Subcutaneous abdominal adipose tissue (tissue), 5 donors: ENCODE measurements at regions not wholly inside any gene's neighbourhood (a gene's known extent, or its start where the extent isn't known, plus 50 kb on each side); places are given as distances from the start of the nearest gene placed in this dataset.

ENCODE experiments used
- H3K27ac ChIP-seq: one replicate; pipeline ENCODE4 v1.7.0; 2013; ENCODE audit warnings: low read depth, mild to moderate bottlenecking, inconsistent platforms, low read length, moderate library complexity
- H3K27me3 ChIP-seq, 5 donors: one replicate each; pipeline ENCODE4 v1.7.0; 2013; ENCODE audit warnings: low read length in 5 of 5, inconsistent platforms in 1 of 5; ENCODE audit not compliant: control insufficient read depth in 5 of 5, insufficient read depth in 4 of 5
- H3K36me3 ChIP-seq, 5 donors: one replicate each; pipeline ENCODE4 v1.7.0; 2013; ENCODE audit warnings: low read length in 5 of 5; ENCODE audit not compliant: control insufficient read depth in 5 of 5, insufficient read depth in 5 of 5
- H3K4me1 ChIP-seq, 5 donors: one replicate each; pipeline ENCODE4 v1.7.0; 2013; ENCODE audit warnings: low read length in 5 of 5, mild to moderate bottlenecking in 3 of 5, moderate library complexity in 1 of 5; ENCODE audit not compliant: control insufficient read depth in 5 of 5, insufficient read depth in 5 of 5
- H3K4me3 ChIP-seq, 5 donors: one replicate each; pipeline ENCODE4 v1.7.0; 2013; ENCODE audit warnings: low read length in 5 of 5, low read depth in 1 of 5
- H3K9ac ChIP-seq, 5 donors: one replicate each; pipeline ENCODE4 v1.7.0; 2013; ENCODE audit warnings: low read length in 5 of 5, mild to moderate bottlenecking in 4 of 5, moderate library complexity in 3 of 5
- H3K9me3 ChIP-seq, 5 donors: one replicate each; pipeline ENCODE4 v1.7.0; 2013; ENCODE audit warnings: low read length in 5 of 5; ENCODE audit not compliant: control insufficient read depth in 5 of 5
- donor health status: healthy.
- donor health status: healthy.
- donor health status: healthy.
- donor health status: healthy.
- donor health status: healthy.

DNA sequence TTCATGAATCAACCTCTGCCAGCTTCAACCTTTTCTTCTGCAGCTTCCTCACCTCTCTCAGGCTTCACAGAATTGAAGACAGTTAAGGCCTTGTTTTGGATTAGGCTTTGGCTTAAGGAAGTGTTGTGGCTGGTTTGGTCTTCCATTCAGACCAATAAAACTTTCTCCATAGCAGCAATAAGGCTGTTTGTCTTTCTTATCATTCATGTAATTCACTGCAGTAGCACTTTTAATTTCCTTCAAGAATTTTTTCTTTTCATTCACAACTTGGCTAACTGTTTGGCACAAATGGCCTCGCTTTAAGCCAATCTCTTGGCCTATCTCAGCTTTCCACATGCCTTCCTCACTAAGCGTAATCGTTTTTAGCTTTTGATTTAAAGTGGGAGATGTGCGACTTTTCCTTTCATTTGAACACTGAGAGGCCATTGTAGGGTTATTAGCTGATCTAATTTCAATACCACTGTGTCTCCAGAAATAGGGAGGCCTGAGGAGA lies 229.5 kb downstream of the IPO8 start:
- peaks cover 0 to 7% (median 0%) of the 10 kb centered on the region in 5 donors for H3K9me3 ChIP-seq
- H3K4me1 ChIP-seq: no peaks in the 10 kb centered on the region
- H3K36me3 ChIP-seq: no peaks in the 10 kb centered on the region
- no peak overlapping the region for H3K9ac ChIP-seq
- no peak overlapping the region for H3K4me3 ChIP-seq
- H3K27ac ChIP-seq: no peak overlapping the region
- H3K27me3 ChIP-seq: no peaks in the 10 kb centered on the region

DNA sequence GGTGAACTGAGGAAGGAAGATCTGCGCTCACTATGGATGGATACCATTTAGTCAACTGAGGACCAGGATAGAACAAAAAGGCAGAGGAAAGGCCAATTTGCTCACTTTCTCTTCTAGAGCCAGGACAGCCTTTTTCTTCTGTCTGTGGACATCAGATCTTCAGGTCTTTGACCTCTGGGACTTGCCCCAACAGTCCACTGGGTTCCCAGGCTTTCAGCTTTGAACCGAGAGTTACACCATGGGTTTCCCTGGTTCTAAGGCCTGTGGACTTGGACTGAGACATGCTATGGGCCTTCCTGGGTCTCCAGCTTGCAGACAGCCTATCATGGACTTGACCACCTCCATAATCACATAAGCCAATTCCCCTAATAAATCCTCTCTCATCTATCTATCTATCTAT lies 232.0 kb downstream of the IPO8 start:
- H3K27me3 ChIP-seq: no peaks in the 10 kb centered on the region
- no peak overlapping the region for H3K9ac ChIP-seq
- no peaks in the 10 kb centered on the region for H3K36me3 ChIP-seq
- no peak overlapping the region for H3K27ac ChIP-seq
- H3K9me3 ChIP-seq: no peaks in the 10 kb centered on the region
- H3K4me3 ChIP-seq: no peak overlapping the region
- no peaks in the 10 kb centered on the region for H3K4me1 ChIP-seq

DNA sequence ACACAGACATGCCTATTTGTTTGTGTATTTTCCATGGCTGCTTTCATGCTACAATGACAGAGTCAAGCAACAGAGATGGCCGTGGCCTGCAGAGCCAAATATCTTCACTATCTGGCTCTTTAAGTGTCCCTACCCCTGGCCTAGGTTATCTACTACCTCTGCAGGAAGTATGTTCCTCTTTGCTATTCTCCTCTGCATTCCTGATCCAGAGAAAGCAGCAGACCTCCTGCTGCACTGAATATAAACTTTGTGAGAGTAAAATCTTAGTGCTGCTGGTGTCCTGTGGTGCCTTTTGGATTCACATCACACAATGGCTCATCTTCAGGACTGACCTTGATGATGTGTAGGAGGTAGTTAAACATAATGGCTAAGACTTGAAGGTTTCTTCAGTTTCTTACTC lies 233.4 kb downstream of the IPO8 start:
- no peaks in the 10 kb centered on the region for H3K36me3 ChIP-seq
- no peak overlapping the region for H3K27ac ChIP-seq
- no peak overlapping the region for H3K4me3 ChIP-seq
- H3K9ac ChIP-seq: no peak overlapping the region
- no peaks in the 10 kb centered on the region for H3K27me3 ChIP-seq
- H3K4me1 ChIP-seq: no peaks in the 10 kb centered on the region
- no peaks in the 10 kb centered on the region for H3K9me3 ChIP-seq

DNA sequence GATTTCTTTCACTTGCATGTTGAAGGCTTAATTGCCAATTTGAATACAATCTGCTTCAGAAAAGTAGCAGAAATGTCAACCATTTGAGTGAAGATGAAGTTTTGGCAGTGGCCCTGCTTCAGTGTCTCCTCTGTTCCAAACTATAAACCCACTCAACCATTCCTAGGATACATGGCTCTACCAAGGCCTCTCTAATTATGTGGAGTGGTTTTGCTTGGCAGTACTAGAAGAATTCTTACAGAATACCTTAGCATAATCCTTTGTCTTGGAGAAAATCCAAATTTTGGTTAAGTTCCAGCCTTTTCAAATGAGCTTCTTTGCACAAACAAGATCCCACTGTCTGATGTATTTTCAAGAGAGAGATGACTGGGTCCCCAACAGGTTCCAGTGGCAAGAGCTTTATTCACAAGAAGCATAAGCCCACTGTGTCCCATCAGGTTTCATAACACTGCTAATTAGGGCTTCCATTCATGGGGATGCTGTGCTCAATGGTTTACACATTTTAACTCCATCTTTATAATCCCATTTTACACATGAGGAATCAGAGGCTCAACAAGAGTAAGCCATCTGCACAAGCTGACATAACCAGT lies 234.5 kb downstream of the IPO8 start:
- Histone ChIP-seq H3K9ac (no peak overlapping the region), H3K4me3 (no peak overlapping the region), H3K27me3 (no peaks in the 10 kb centered on the region), H3K4me1 (no peaks in the 10 kb centered on the region), H3K36me3 (no peaks in the 10 kb centered on the region), H3K27ac (no peak overlapping the region), H3K9me3 (no peaks in the 10 kb centered on the region)

GRCh38 chr12:30458453-30458852 lies 237.2 kb downstream of the IPO8 start:
- Histone ChIP-seq H3K27ac (no peak overlapping the region), H3K4me1 (no peaks in the 10 kb centered on the region)

DNA sequence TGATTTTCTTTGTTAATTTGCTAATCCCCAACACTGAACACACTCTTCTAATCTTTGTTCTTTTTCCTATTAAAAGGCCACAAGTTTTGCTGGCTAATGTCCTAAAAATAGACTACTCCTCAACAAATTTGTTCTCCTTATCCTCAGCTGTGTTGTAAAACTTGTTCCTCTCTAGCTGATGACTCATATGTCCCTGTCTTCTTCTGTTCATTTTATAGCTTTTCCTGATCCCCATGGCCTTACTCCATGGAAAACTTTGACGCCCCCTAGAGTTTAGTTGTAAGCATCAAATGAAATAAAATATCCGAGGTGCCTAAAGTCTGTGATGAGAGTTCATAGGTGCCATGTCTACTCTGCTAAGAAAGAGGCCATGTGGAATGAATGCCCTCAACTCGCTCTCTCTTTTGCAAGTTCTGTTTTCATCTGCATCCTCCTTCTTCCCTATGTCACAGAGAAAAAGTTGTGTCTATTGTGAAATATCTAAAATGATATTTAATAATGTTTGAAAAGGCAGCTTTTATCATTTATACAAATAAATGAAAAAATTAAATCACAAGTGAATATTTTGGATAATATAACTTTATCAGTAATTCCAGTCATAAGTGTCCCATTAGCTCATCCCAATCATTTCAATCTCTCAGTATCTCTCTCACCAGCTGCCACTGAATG lies 237.9 kb downstream of the IPO8 start:
- Histone ChIP-seq H3K9ac (no peak overlapping the region), H3K4me3 (no peak overlapping the region), H3K27me3 (no peaks in the 10 kb centered on the region), H3K27ac (no peak overlapping the region), H3K36me3 (no peaks in the 10 kb centered on the region), H3K4me1 (no peaks in the 10 kb centered on the region), H3K9me3 (no peaks in the 10 kb centered on the region)

More at GRCh38 chr12:30458453-30458852, 237.2 kb downstream of the IPO8 start:
- Histone ChIP-seq H3K27me3 (no peaks in the 10 kb centered on the region), H3K36me3 (no peaks in the 10 kb centered on the region), H3K4me3 (no peak overlapping the region), H3K9me3 (no peaks in the 10 kb centered on the region), H3K9ac (no peak overlapping the region)

GRCh38 chr12:30450872-30451271 lies 244.8 kb downstream of the IPO8 start:
- Histone ChIP-seq H3K4me1 (no peaks in the 10 kb centered on the region), H3K9ac (no peak overlapping the region), H3K27ac (no peak overlapping the region), H3K36me3 (no peaks in the 10 kb centered on the region), H3K9me3 (peaks cover 8 to 28% (median 14%) of the 10 kb centered on the region in 5 donors), H3K27me3 (no peaks in the 10 kb centered on the region), H3K4me3 (no peak overlapping the region)

DNA sequence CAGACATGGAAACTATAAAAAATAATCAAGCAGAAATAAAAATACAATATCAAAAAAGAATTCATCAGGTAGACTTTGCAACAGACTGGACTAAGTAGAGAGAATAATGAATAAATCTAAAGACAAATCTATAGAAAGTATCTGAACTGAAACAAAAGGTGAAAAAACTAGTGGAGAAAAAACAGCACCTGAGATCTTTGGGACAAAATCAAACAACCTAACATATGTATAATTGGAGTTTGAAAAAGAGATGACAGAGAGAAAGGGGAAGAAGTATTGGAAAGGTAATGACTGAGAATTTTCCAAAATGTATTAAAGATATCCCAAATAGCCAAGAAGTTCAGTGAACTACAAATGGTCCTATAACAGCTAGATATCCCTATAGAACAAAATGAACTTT lies 245.4 kb downstream of the IPO8 start:
- Histone ChIP-seq H3K4me3 (no peak overlapping the region), H3K27me3 (no peaks in the 10 kb centered on the region), H3K27ac (no peak overlapping the region), H3K9ac (no peak overlapping the region), H3K9me3 (peaks cover 8 to 28% (median 14%) of the 10 kb centered on the region in 5 donors), H3K36me3 (no peaks in the 10 kb centered on the region), H3K4me1 (no peaks in the 10 kb centered on the region)

DNA sequence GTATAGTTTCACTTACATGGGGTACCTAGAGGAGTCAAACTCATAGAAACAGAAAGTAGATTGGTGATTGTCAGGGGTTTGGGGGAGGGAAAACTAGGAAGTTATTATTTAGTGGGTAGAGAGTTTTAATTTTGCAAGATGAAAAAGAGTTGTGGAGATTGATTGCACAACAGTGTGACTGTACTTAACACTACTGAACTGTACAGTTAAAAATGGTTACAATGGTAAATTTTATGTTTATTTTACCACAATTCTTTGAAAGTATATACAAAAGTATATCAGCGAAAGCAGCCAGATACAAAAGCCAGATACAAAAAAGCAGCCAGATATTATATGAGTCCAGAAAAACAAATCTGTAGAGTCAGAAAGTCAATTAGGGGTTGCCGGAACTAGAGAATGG lies 247.6 kb downstream of the IPO8 start:
- no peaks in the 10 kb centered on the region for H3K27me3 ChIP-seq
- no peak overlapping the region for H3K4me3 ChIP-seq
- H3K9ac ChIP-seq: no peak overlapping the region
- peaks cover 8 to 28% (median 14%) of the 10 kb centered on the region in 5 donors for H3K9me3 ChIP-seq
- H3K36me3 ChIP-seq: no peaks in the 10 kb centered on the region
- no peaks in the 10 kb centered on the region for H3K4me1 ChIP-seq
- H3K27ac ChIP-seq: no peak overlapping the region

DNA sequence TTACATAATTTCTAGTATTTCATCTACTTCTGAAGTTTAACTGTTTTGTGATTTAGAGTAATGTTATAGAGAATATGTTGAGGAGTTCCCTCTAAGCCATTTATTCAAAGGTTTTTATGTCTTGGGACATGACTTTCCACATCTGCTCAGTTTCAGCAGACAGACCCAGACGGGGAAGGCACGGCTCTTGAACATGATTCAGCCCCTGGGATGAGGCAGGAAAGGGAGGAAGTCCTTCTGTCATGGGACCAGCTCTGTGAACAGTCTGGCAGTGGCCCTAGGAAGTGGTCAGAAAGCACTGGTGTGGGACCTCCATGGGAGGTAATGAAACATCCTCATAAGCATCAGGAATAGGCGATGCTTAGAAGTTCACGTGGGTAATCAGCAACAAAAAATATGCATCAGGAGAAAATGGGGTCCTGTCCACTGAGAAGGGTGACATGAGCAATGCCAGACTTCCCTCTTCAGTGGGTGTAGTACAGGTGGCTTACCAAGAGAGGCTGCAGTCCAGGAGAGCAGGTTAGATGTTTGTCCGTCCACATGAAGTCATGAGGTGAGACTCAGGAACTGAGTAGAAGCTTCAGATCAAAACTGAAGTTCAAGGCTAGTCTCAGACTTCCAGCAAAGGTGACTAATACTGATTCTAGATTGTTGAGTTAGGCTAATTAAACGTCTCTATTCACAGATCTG lies 248.5 kb downstream of the IPO8 start:
- H3K9ac ChIP-seq: no peak overlapping the region
- H3K27ac ChIP-seq: no peak overlapping the region
- no peaks in the 10 kb centered on the region for H3K36me3 ChIP-seq
- no peaks in the 10 kb centered on the region for H3K27me3 ChIP-seq
- H3K9me3 ChIP-seq: peaks cover 8 to 28% (median 14%) of the 10 kb centered on the region in 5 donors
- H3K4me1 ChIP-seq: no peaks in the 10 kb centered on the region
- H3K4me3 ChIP-seq: no peak overlapping the region
